Activated naive CD8-positive, alpha-beta T cell treated with anti-CD3 and anti-CD28 coated beads, Interleukin-2, amount 50 U/mL, for 24 hours (primary cell): ENCODE measurements at regions not wholly inside any gene's neighbourhood (a gene's known extent, or its start where the extent isn't known, plus 50 kb on each side); places are given as distances from the start of the nearest gene placed in this dataset.
A peak's percentile ranks its signal among the peaks of the same experiment; 100 is the strongest.
"Not testable (repeated sequence)": the region's sequence is repeated elsewhere in the genome, so short reads cannot be mapped to it uniquely, and the experiment has no call there.

Experiments used
- ATAC-seq: fragments of 150-1000 bp; cut with Tn5 transposase; one replicate; pipeline ENCODE4 v1.10.0; 2021
- DNase-seq: peaks from one replicate; pipeline ENCODE4 v3.0.0; 2021
- H3K27ac Mint-ChIP-seq: one replicate; pipeline ENCODE4 v1.8.0; 2021; ENCODE audit warnings: mild to moderate bottlenecking, mixed read lengths
- H3K27me3 Mint-ChIP-seq: one replicate; pipeline ENCODE4 v1.8.0; 2021; ENCODE audit warnings: mixed read lengths
- H3K36me3 Mint-ChIP-seq: one replicate; pipeline ENCODE4 v1.8.0; 2021; ENCODE audit warnings: low read depth, mixed read lengths
- H3K4me1 Mint-ChIP-seq: one replicate; pipeline ENCODE4 v1.8.0; 2021; ENCODE audit warnings: mixed read lengths
- H3K4me3 Mint-ChIP-seq: one replicate; pipeline ENCODE4 v1.8.0; 2021; ENCODE audit warnings: mild to moderate bottlenecking, moderate library complexity, mixed read lengths
- H3K9me3 Mint-ChIP-seq: one replicate; pipeline ENCODE4 v1.8.0; 2021; ENCODE audit warnings: mixed read lengths

GRCh38 chr5:34415559-34416198 lies 240.4 kb upstream of the RAI14 start:
- peaks cover 5% of the 10 kb centered on the region for H3K27me3 Mint-ChIP-seq
- H3K9me3 Mint-ChIP-seq: peaks cover 12% of the 10 kb centered on the region
- no peaks in the 10 kb centered on the region for H3K36me3 Mint-ChIP-seq
- H3K27ac Mint-ChIP-seq: no peak overlapping the region
- no peak for DNase-seq
- no peaks in the 10 kb centered on the region for H3K4me1 Mint-ChIP-seq
- peak; percentile 82 for ATAC-seq
- no peak overlapping the region for H3K4me3 Mint-ChIP-seq

GRCh38 chr5:34416501-34417008 lies 239.6 kb upstream of the RAI14 start:
- H3K36me3 Mint-ChIP-seq: no peaks in the 10 kb centered on the region
- peaks cover 3% of the 10 kb centered on the region for H3K27me3 Mint-ChIP-seq
- H3K4me3 Mint-ChIP-seq: no peak overlapping the region
- H3K4me1 Mint-ChIP-seq: no peaks in the 10 kb centered on the region
- no peak for ATAC-seq
- H3K9me3 Mint-ChIP-seq: peaks cover 12% of the 10 kb centered on the region
- H3K27ac Mint-ChIP-seq: no peak overlapping the region
- DNase-seq: no peak

- ATAC-seq, H3K4me1 Mint-ChIP-seq, DNase-seq, H3K36me3 Mint-ChIP-seq, H3K4me3 Mint-ChIP-seq, H3K27me3 Mint-ChIP-seq, H3K27ac Mint-ChIP-seq: not testable (repeated sequence)
- H3K9me3 Mint-ChIP-seq: peaks cover 12% of the 10 kb centered on the region
Observed at GRCh38 chr5:34420191-34420590, 235.9 kb upstream of the RAI14 start.

DNA sequence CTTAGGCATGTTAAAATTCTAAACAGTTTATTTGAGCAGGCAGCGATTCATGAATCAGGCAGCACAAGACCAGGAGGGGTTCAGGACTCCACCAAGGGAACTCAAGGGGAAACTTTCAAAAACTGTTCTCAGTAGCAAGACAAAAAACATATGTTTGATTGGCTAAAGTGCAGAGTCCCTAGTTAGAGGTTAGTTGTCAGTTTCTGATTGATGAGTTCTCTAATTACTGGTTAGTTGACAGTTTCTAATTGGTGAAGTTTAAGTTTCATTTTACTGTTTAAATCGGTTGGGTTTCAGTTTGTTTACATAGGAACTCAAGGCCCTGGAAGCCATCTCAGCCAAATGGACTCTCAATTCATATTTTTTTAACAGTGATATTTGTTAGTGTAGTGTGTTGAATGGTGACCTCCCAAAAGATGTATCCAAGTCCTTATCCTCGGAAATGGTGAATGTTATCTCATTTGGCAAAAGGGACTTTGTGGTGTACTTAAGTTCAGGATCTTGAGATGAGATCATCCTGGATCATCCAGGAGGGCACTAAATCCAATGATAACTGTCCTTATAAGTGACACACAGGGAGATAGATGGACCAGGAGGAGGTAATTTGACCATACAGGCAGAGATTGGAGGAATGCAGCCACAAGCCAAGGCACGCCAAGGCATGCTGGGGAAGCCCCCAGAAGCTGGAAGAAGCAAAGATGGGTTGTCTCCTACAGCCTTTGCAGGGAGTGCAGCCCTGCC lies 219.2 kb upstream of the RAI14 start:
- H3K27me3 Mint-ChIP-seq: no peaks in the 10 kb centered on the region
- H3K4me3 Mint-ChIP-seq: no peak overlapping the region
- H3K27ac Mint-ChIP-seq: no peak overlapping the region
- ATAC-seq: no peak
- H3K4me1 Mint-ChIP-seq: no peaks in the 10 kb centered on the region
- no peaks in the 10 kb centered on the region for H3K36me3 Mint-ChIP-seq
- DNase-seq: no peak
- H3K9me3 Mint-ChIP-seq: peaks cover 5% of the 10 kb centered on the region

DNA sequence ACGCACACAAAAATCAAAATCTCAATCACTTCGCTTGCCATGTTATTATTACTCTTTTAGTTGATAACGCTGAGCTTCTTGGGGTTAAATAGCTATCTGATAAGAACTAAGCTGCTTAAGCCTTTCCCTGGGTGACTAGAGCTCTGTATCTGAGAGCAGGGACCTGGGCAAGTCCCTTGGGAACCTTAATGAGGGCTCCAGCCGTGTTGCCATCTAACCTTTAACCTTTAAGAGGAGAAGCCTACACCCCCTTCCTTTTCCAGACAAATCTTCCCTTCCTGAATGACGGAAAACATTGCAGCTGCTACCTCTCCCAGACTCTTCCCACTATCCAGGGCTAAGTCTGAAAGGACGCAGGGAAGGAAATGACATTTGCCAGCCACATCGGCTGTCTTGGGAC lies 216.5 kb upstream of the RAI14 start:
- Mint-ChIP-seq H3K4me1 (no peaks in the 10 kb centered on the region), H3K36me3 (no peaks in the 10 kb centered on the region), H3K27me3 (no peaks in the 10 kb centered on the region), H3K9me3 (peaks cover 4% of the 10 kb centered on the region), H3K4me3 (no peak overlapping the region), H3K27ac (no peak overlapping the region)
- DNase-seq (no peak), ATAC-seq (no peak)

DNA sequence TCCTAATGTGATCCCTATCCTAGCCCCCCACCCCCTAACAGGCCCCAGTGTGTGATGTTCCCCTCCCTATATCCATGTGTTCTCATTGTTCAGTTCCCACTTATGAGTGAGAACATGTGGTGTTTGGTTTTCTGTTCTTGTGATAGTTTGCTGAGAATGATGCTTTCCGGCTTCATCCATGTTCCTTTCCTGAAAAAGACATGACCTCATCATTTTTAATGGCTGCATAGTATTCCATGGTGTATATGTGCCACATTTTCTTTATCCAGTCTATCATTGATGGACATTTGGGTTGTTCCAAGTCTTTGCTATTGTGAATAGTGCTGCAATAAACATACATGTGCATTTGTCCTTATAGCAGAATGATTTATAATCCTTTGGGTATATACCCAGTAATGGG lies 214.4 kb upstream of the RAI14 start:
- H3K27ac Mint-ChIP-seq, H3K4me3 Mint-ChIP-seq, DNase-seq, H3K27me3 Mint-ChIP-seq, H3K4me1 Mint-ChIP-seq, H3K9me3 Mint-ChIP-seq, ATAC-seq, H3K36me3 Mint-ChIP-seq: not testable (repeated sequence)

DNA sequence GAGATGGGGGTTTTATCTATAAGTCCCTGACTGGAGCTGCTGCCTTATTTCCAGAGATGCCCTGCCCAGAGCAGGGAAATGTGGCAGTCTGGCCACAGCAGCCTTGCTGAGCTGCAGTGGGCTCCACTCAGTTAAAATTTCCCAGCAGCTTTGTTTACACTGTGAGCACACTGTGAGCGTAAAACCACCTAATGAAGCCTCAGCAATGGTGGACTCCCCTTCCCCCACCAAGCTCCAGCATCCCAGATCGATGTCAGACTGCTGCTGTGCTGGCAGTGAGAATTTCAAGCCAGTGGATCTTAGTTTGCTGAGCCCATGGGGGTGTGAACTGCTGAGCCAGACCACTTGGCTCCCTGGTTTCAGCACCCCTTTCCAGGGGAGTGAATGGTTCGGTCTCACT lies 208.7 kb upstream of the RAI14 start:
- no peaks in the 10 kb centered on the region for H3K36me3 Mint-ChIP-seq
- no peak for ATAC-seq

DNA sequence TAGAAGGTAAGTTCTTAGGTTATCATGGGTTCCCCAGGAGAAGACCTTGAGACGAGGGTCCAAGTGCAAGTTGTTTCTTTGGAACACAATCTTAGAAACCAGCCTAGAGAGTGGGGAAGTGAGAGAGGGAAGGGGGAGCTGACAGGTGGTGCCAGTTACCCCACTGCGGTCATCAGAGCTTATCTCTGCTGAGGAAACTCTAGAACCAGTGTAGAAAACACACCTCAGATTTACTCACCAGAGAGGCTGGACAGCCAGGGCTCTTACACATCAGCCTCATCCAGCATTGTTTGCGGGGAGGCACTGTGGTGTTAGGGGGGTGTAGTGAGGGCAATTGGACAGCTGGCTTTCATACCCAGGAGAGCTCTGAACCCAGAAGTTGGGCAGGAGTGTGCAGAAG lies 206.5 kb upstream of the RAI14 start:
- no peaks in the 10 kb centered on the region for H3K9me3 Mint-ChIP-seq
- H3K36me3 Mint-ChIP-seq: no peaks in the 10 kb centered on the region
- no peak overlapping the region for H3K27ac Mint-ChIP-seq
- H3K27me3 Mint-ChIP-seq: peaks cover 16% of the 10 kb centered on the region
- no peaks in the 10 kb centered on the region for H3K4me1 Mint-ChIP-seq
- ATAC-seq (no peak), DNase-seq (no peak)
- no peak overlapping the region for H3K4me3 Mint-ChIP-seq

More for the DNA sequence above, 208.7 kb upstream of the RAI14 start:
- no peak overlapping the region for H3K4me3 Mint-ChIP-seq
- H3K27me3 Mint-ChIP-seq: peaks cover 14% of the 10 kb centered on the region
- H3K4me1 Mint-ChIP-seq: no peaks in the 10 kb centered on the region
- no peak for DNase-seq
- H3K27ac Mint-ChIP-seq: no peak overlapping the region
- H3K9me3 Mint-ChIP-seq: no peaks in the 10 kb centered on the region

- Mint-ChIP-seq H3K36me3 (no peaks in the 10 kb centered on the region), H3K4me1 (no peaks in the 10 kb centered on the region), H3K4me3 (no peak overlapping the region), H3K9me3 (no peaks in the 10 kb centered on the region), H3K27ac (no peak overlapping the region), H3K27me3 (peaks cover 17% of the 10 kb centered on the region)
- no peak for ATAC-seq
- DNase-seq: no peak
Observed at GRCh38 chr5:34450338-34450737, 205.8 kb upstream of the RAI14 start.

DNA sequence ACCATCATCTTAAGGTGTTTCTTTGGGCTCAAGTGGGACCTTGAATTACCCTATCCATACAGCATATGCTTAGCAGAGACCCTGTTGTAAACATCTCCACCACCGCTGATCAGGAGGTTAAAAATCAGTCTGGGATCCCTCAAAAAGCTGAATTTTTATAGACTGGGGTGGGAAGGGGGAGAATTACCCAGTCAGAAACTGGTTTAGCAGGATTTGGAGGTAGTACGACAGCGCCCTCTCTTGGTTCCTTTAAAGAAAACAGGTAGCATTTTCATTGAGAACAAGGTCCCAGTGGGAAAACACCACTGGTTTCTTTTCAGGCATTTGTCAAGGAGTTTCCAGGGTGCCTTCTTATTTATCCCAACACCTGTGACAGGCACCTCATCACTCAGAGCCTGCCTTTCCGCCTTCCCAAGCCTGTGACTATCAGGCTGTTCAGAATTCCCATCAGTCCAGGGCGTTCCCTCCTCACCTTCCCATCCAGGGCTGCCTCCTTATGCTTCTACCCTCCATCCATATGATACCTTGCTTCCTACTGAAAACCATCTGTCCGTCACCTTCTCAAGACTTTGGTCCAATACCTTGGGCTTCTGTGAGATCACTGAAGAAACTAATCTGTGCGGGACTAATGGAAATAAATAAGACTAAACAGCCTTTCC lies 203.8 kb upstream of the RAI14 start:
- H3K4me1 Mint-ChIP-seq: no peaks in the 10 kb centered on the region
- ATAC-seq: no peak

DNA sequence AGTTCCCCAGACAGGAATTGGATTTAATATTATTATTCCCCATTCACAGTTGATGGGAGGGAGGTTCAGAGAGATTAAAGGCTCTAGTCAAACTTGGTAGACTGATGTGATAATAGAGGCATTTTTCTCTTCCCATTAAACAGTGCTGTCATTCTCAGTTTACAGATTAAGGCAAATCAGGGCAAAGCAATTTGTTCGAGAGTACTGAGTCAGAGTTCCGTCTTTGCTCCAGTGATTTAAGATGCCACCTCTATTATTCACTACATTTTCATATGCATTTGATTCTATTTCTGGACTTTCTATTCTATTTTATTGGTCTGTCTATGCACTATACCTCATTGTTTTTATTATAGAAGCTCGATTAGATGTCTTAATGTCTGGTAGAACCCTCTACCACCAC lies 201.0 kb upstream of the RAI14 start:
- H3K36me3 Mint-ChIP-seq: no peaks in the 10 kb centered on the region
- DNase-seq: no peak
- no peak for ATAC-seq
- H3K27ac Mint-ChIP-seq: no peak overlapping the region
- no peak overlapping the region for H3K4me3 Mint-ChIP-seq
- peaks cover 14% of the 10 kb centered on the region for H3K27me3 Mint-ChIP-seq
- H3K9me3 Mint-ChIP-seq: no peaks in the 10 kb centered on the region
- H3K4me1 Mint-ChIP-seq: no peaks in the 10 kb centered on the region

More for the DNA sequence above, 203.8 kb upstream of the RAI14 start:
- H3K27ac Mint-ChIP-seq: no peak overlapping the region
- peaks cover 15% of the 10 kb centered on the region for H3K27me3 Mint-ChIP-seq
- no peaks in the 10 kb centered on the region for H3K9me3 Mint-ChIP-seq
- no peaks in the 10 kb centered on the region for H3K36me3 Mint-ChIP-seq
- no peak for DNase-seq
- no peak overlapping the region for H3K4me3 Mint-ChIP-seq

- no peak for ATAC-seq
- Mint-ChIP-seq H3K36me3 (no peaks in the 10 kb centered on the region), H3K27me3 (peaks cover 7% of the 10 kb centered on the region), H3K9me3 (no peaks in the 10 kb centered on the region), H3K27ac (no peak overlapping the region), H3K4me1 (peaks cover 1% of the 10 kb centered on the region), H3K4me3 (no peak overlapping the region)
- no peak for DNase-seq
Observed at GRCh38 chr5:34459908-34460307, 196.2 kb upstream of the RAI14 start.

- Mint-ChIP-seq H3K4me3 (no peak overlapping the region), H3K36me3 (no peaks in the 10 kb centered on the region), H3K4me1 (peaks cover 2% of the 10 kb centered on the region), H3K9me3 (no peaks in the 10 kb centered on the region), H3K27ac (no peak overlapping the region), H3K27me3 (peaks cover 5% of the 10 kb centered on the region)
- ATAC-seq: no peak
- no peak for DNase-seq
Observed at GRCh38 chr5:34460496-34460895, 195.6 kb upstream of the RAI14 start.

DNA sequence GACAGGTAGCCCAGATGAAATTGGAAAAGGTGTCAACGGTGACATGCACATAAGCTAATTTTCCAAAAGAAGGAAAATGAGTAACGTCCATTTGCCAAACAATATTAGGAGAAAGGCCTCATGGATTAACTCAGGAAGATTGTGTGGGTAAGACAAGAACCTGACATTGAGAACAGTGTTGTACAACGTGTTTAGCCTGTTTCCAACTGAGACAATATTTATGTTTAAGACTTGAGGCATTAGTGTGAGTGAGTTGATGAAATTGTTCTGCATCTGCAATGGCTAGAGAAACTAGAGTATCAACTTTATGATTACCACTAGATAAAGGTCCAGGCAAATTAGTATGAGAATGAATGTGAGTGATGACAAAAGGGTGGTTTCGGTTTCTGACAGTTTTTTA lies 191.3 kb upstream of the RAI14 start:
- ATAC-seq (no peak), DNase-seq (no peak)
- Mint-ChIP-seq H3K27me3 (peaks cover 8% of the 10 kb centered on the region), H3K27ac (no peak overlapping the region), H3K4me3 (no peak overlapping the region), H3K9me3 (no peaks in the 10 kb centered on the region), H3K36me3 (no peaks in the 10 kb centered on the region), H3K4me1 (peaks cover 2% of the 10 kb centered on the region)

GRCh38 chr5:34465301-34465700 lies 190.8 kb upstream of the RAI14 start:
- not testable (repeated sequence) for H3K27ac Mint-ChIP-seq, H3K9me3 Mint-ChIP-seq, DNase-seq

More at GRCh38 chr5:34465301-34465700, 190.8 kb upstream of the RAI14 start:
- not testable (repeated sequence) for H3K4me1 Mint-ChIP-seq, H3K4me3 Mint-ChIP-seq, ATAC-seq, H3K27me3 Mint-ChIP-seq, H3K36me3 Mint-ChIP-seq
